ENCODE measurements at regions not wholly inside any gene's neighbourhood (a gene's known extent, or its start where the extent isn't known, plus 50 kb on each side); places are given as distances from the start of the nearest gene placed in this dataset.

DNA sequence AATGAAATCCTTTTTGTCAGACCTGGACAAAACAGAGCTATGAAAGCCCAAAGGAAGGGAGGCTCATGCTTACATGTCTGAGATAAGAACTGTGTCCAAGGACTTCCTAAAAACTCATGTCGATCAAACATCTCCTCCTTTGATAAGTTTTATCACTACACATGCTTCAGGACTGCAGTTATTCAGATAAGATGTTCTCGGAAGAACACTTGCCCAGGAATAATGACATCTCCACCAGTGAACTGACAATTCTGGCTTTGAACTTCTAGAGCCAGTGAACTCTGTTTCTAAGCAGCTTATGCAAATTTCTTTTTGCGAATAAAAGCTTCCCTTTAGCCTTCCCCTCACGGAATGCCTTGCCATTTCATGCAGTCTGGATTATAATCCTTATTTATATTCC, 561.6 kb downstream of the TBC1D4 start (continued):
- TF ChIP-seq, protein P1, sequence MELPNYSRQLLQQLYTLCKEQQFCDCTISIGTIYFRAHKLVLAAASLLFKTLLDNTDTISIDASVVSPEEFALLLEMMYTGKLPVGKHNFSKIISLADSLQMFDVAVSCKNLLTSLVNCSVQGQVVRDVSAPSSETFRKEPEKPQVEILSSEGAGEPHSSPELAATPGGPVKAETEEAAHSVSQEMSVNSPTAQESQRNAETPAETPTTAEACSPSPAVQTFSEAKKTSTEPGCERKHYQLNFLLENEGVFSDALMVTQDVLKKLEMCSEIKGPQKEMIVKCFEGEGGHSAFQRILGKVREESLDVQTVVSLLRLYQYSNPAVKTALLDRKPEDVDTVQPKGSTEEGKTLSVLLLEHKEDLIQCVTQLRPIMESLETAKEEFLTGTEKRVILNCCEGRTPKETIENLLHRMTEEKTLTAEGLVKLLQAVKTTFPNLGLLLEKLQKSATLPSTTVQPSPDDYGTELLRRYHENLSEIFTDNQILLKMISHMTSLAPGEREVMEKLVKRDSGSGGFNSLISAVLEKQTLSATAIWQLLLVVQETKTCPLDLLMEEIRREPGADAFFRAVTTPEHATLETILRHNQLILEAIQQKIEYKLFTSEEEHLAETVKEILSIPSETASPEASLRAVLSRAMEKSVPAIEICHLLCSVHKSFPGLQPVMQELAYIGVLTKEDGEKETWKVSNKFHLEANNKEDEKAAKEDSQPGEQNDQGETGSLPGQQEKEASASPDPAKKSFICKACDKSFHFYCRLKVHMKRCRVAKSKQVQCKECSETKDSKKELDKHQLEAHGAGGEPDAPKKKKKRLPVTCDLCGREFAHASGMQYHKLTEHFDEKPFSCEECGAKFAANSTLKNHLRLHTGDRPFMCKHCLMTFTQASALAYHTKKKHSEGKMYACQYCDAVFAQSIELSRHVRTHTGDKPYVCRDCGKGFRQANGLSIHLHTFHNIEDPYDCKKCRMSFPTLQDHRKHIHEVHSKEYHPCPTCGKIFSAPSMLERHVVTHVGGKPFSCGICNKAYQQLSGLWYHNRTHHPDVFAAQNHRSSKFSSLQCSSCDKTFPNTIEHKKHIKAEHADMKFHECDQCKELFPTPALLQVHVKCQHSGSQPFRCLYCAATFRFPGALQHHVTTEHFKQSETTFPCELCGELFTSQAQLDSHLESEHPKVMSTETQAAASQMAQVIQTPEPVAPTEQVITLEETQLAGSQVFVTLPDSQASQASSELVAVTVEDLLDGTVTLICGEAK (IDR thresholded peaks at IDR 0.05) = no peak
- TF ChIP-seq, protein P1 (CRISPR knock-in tag; IDR thresholded peaks at IDR 0.05) = no peak
- TF ChIP-seq ZC3H8 (IDR thresholded peaks at IDR 0.05) (no peak), SIN3B (IDR thresholded peaks at IDR 0.05; ENCODE audit: low read depth) (no peak), ARNT (IDR thresholded peaks at IDR 0.05) (0 out of 4 replicates have a peak, but pooled peaks of 1 of the 2 experiments have one; percentile 33), GTF2E2 (tag; IDR thresholded peaks at IDR 0.05) (no peak), BHLHE40 (IDR thresholded peaks at IDR 0.05; ENCODE audit: low read length) (peak; percentile 25; the same call in 1 of the 2 replicates), JUND (IDR thresholded peaks at IDR 0.05; ENCODE audit: borderline replicate concordance, low read depth, low read length) (peak; percentile 36; the same call in 1 of the 2 replicates), JUND (tag; IDR thresholded peaks at IDR 0.05; ENCODE audit: borderline replicate concordance, low read depth, low read length) (no peak; the same call in 2 of the 3 replicates), NR2C1 (IDR thresholded peaks at IDR 0.05) (no peak), NR2C1 (tag; IDR thresholded peaks at IDR 0.05) (no peak), POU5F1 (IDR thresholded peaks at IDR 0.05; ENCODE audit: borderline replicate concordance, low read depth, low read length, partially characterized antibody) (no peak), ZNF75A (CRISPR knock-in tag; IDR thresholded peaks at IDR 0.05) (no peak), ZNF212 (CRISPR knock-in tag; IDR thresholded peaks at IDR 0.05) (no peak), STAG1 (CRISPR knock-in tag; IDR thresholded peaks at IDR 0.05; ENCODE audit: borderline replicate concordance) (no peak), RFX5 (IDR thresholded peaks at IDR 0.05; ENCODE audit: low read depth, low read length) (peak; percentile 72), KDM1A (IDR thresholded peaks at IDR 0.05) (no peak), BRD4 (IDR thresholded peaks at IDR 0.05) (no peak), ZNF354B (CRISPR knock-in tag; IDR thresholded peaks at IDR 0.05) (no peak)
- TF ChIP-seq, protein P2, sequence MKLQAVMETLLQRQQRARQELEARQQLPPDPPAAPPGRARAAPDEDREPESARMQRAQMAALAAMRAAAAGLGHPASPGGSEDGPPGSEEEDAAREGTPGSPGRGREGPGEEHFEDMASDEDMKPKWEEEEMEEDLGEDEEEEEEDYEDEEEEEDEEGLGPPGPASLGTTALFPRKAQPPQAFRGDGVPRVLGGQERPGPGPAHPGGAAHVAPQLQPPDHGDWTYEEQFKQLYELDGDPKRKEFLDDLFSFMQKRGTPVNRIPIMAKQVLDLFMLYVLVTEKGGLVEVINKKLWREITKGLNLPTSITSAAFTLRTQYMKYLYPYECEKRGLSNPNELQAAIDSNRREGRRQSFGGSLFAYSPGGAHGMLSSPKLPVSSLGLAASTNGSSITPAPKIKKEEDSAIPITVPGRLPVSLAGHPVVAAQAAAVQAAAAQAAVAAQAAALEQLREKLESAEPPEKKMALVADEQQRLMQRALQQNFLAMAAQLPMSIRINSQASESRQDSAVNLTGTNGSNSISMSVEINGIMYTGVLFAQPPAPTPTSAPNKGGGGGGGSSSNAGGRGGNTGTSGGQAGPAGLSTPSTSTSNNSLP (IDR thresholded peaks at IDR 0.05; ENCODE audit: borderline replicate concordance, low read depth, low read length) = peak; percentile 66; the same call in 1 of the 2 replicates
- TF ChIP-seq, protein P3, sequence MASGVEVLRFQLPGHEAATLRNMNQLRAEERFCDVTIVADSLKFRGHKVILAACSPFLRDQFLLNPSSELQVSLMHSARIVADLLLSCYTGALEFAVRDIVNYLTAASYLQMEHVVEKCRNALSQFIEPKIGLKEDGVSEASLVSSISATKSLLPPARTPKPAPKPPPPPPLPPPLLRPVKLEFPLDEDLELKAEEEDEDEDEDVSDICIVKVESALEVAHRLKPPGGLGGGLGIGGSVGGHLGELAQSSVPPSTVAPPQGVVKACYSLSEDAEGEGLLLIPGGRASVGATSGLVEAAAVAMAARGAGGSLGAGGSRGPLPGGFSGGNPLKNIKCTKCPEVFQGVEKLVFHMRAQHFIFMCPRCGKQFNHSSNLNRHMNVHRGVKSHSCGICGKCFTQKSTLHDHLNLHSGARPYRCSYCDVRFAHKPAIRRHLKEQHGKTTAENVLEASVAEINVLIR (CRISPR knock-in tag; IDR thresholded peaks at IDR 0.05) = no peak

Measured in K562 (cell line).